NCI-H187 treated with DMSO at 0.1 percent for 48 hours (cell line): ENCODE measurements at regions not wholly inside any gene's neighbourhood (a gene's known extent, or its start where the extent isn't known, plus 50 kb on each side); places are given as distances from the start of the nearest gene placed in this dataset.

Source experiments
- DNase-seq: peaks from one replicate; lab custom pipeline; 2025; lab: John Stamatoyannopoulos, UW

- DNase-seq: no peak
These were observed 54.2 kb upstream of the BCL2L14 start for GRCh38 chr12:12016284-12017100.

- DNase-seq: no peak
These were observed 53.6 kb upstream of the BCL2L14 start for GRCh38 chr12:12017135-12017581.

- no peak for DNase-seq
These were observed 52.9 kb upstream of the BCL2L14 start for GRCh38 chr12:12017798-12018197.

- no peak for DNase-seq
These were observed 52.3 kb upstream of the BCL2L14 start for GRCh38 chr12:12018454-12018853.

GRCh38 chr12:12019881-12020280, 50.9 kb upstream of the BCL2L14 start:
- no peak for DNase-seq

GRCh38 chr12:12020762-12021161, 50.0 kb upstream of the BCL2L14 start:
- no peak for DNase-seq
